HCT116 (cell line): ENCODE measurements at regions not wholly inside any gene's neighbourhood (a gene's known extent, or its start where the extent isn't known, plus 50 kb on each side); places are given as distances from the start of the nearest gene placed in this dataset.

Experiments
- ATAC-seq: fragments of 200-7000 bp; cut with Tn5 transposase; 2 replicates; pipeline ENCODE4 v1.9.1; 2020; ENCODE audit warnings: mild to moderate bottlenecking, moderate library complexity
- BruUV-seq: library from RNA; stranded (reverse); fragments of 400-500 nt; replicated peaks from 2 replicates; lab custom pipeline; 2021; lab: Mats Ljungman, UMichigan
- CTCF ChIA-PET: fragments of 300-600 bp; sonication (Branson Sonifier 250); formaldehyde crosslinking; loops from one replicate; lab custom pipeline; 2021; ENCODE audit warnings: antibody characterized with exemption; lab: Charles Lee
- POLR2A ChIA-PET: fragments of 300-600, 350-600 bp; sonication (Branson Sonifier 250); formaldehyde crosslinking; loops from one replicate; lab custom pipeline; 2021; ENCODE audit warnings: antibody characterized with exemption; lab: Charles Lee
- RAD21 ChIA-PET, 2 experiments: fragments of 300-600 bp; sonication (Branson Sonifier 250); formaldehyde crosslinking; loops; one replicate each; lab custom pipeline; 2023; ENCODE audit warnings: low total read pairs in 2 of 2; ENCODE audit not compliant: uncharacterized antibody in 2 of 2, unreplicated experiment in 2 of 2, low non-redundant PET in 1 of 2; lab: Charles Lee
- DNase-seq: peaks from one replicate; pipeline ENCODE4 v3.0.0-alpha.2; 2010; ENCODE audit warnings: low read depth, low spot score
- H2AFZ ChIP-seq: fragments of 200-600 bp; shearing (Covaris generic), sonication (generic); 2 replicates; pipeline ENCODE4 v1.6.1; 2017; ENCODE audit warnings: low read depth, mixed run types, mixed read lengths, antibody characterized with exemption, low read length; ENCODE audit not compliant: poor library complexity, severe bottlenecking
- H3K27ac ChIP-seq: 2 replicates; pipeline ENCODE4 v1.5.1; 2012; ENCODE audit warnings: low read depth, low read length
- H3K27me3 ChIP-seq: fragments of 200-600 bp; sonication (generic); 2 replicates; pipeline ENCODE4 v1.6.1; 2016; ENCODE audit warnings: mixed run types, low read length, mixed read lengths; ENCODE audit not compliant: insufficient read depth
- H3K36me3 ChIP-seq, 2 experiments: fragments of 200-500 bp in 1 of 2; fragments of 200-600 bp in 1 of 2; sonication (Bioruptor generic) in 1 of 2; sonication (generic) in 1 of 2; 2 replicates each; pipeline versions ENCODE4 v1.5.1 to v1.6.1; 2014 to 2016; ENCODE audit warnings: low read length in 2 of 2, inconsistent platforms in 1 of 2, mixed read lengths in 1 of 2, mixed run types in 1 of 2; ENCODE audit not compliant: insufficient read depth in 2 of 2, control insufficient read depth in 1 of 2
- H3K4me1 ChIP-seq, 2 experiments: fragments of 200-600 bp in 1 of 2; sonication (generic) in 1 of 2; 2 replicates each; pipeline versions ENCODE4 v1.5.1 to v1.6.1; 2012 to 2017; ENCODE audit warnings: low read length in 2 of 2, inconsistent platforms in 1 of 2, mild to moderate bottlenecking in 1 of 2, mixed read lengths in 1 of 2, mixed run types in 1 of 2, moderate library complexity in 1 of 2; ENCODE audit not compliant: insufficient read depth in 2 of 2, control insufficient read depth in 1 of 2
- H3K4me2 ChIP-seq: fragments of 200-600 bp; sonication (generic); 2 replicates; pipeline ENCODE4 v1.6.1; 2017; ENCODE audit warnings: mixed run types, low read length, mixed read lengths
- H3K4me3 ChIP-seq, 2 experiments: fragments of 200-600 bp in 1 of 2; sonication (generic) in 1 of 2; replicated peaks in 1 of 2; 2 replicates each; pipeline ENCODE4 v1.5.1; 2011 to 2016; ENCODE audit warnings: low read length in 2 of 2, control low read depth in 1 of 2, low read depth in 1 of 2, mild to moderate bottlenecking in 1 of 2, mixed read lengths in 1 of 2, mixed run types in 1 of 2
- H3K79me2 ChIP-seq: fragments of 200-600 bp; sonication (generic); 2 replicates; pipeline ENCODE4 v1.6.1; 2017; ENCODE audit warnings: mild to moderate bottlenecking, mixed run types, low read length, moderate library complexity, mixed read lengths; ENCODE audit not compliant: insufficient read depth
- H3K9ac ChIP-seq: fragments of 200-600 bp; sonication (generic); 2 replicates; pipeline ENCODE4 v1.6.1; 2016; ENCODE audit warnings: low read length, mixed read lengths
- H3K9me2 ChIP-seq: fragments of 200-600 bp; sonication (generic), shearing (Covaris generic); 2 replicates; pipeline ENCODE4 v1.6.1; 2017; ENCODE audit warnings: mixed run types, mild to moderate bottlenecking, moderate library complexity; ENCODE audit not compliant: insufficient read depth
- H3K9me3 ChIP-seq, 2 experiments: fragments of 200-500 bp in 1 of 2; fragments of 200-600 bp in 1 of 2; sonication (Bioruptor generic) in 1 of 2; sonication (generic) in 1 of 2; 2 replicates each; pipeline ENCODE4 v1.6.1; 2014 to 2017; ENCODE audit warnings: low read length in 2 of 2, mixed read lengths in 2 of 2, inconsistent platforms in 1 of 2, low read depth in 1 of 2, mild to moderate bottlenecking in 1 of 2, mixed run types in 1 of 2, moderate library complexity in 1 of 2; ENCODE audit not compliant: control insufficient read depth in 1 of 2, insufficient read depth in 1 of 2
- H4K20me1 ChIP-seq: fragments of 200-600 bp; sonication (generic), shearing (Covaris generic); 2 replicates; pipeline ENCODE4 v1.6.1; 2017; ENCODE audit warnings: mixed run types, mild to moderate bottlenecking, moderate library complexity; ENCODE audit not compliant: insufficient read depth
- ATF3 ChIP-seq: IDR thresholded peaks from 2 replicates; pipeline ENCODE4 v1.6.1; 2012
- CBX3 ChIP-seq: IDR thresholded peaks from 2 replicates; pipeline ENCODE4 v1.6.1; 2012; ENCODE audit warnings: low read depth
- CTCF ChIP-seq, 3 experiments: fragments of 200-600 bp in 1 of 3; sonication (generic) in 1 of 3; IDR thresholded peaks in 2 of 3; conservative IDR thresholded peaks in 1 of 3; 2 replicates each; pipeline ENCODE4 v1.5.1; 2012 to 2017; ENCODE audit warnings: low read depth in 2 of 3, low read length in 2 of 3, antibody characterized with exemption in 1 of 3, borderline replicate concordance in 1 of 3, control low read depth in 1 of 3, mild to moderate bottlenecking in 1 of 3, mixed read lengths in 1 of 3, mixed run types in 1 of 3, moderate library complexity in 1 of 3; ENCODE audit not compliant: insufficient read depth in 1 of 3
- EGR1 ChIP-seq: IDR thresholded peaks from 2 replicates; pipeline ENCODE4 v1.6.1; 2012; ENCODE audit warnings: low read depth
- EZH2 ChIP-seq: fragments of 200-600 bp; sonication (generic); IDR thresholded peaks from 2 replicates; pipeline ENCODE4 v1.6.1; 2017; ENCODE audit warnings: antibody characterized with exemption, mixed run types
- EZH2phosphoT487 ChIP-seq: fragments of 200-600 bp; IDR thresholded peaks from 2 replicates; pipeline ENCODE4 v1.6.1; 2018; ENCODE audit warnings: antibody characterized with exemption, borderline replicate concordance
- FOSL1 ChIP-seq: IDR thresholded peaks from 2 replicates; pipeline ENCODE4 v1.6.1; 2012; ENCODE audit warnings: low read depth
- JUND ChIP-seq: IDR thresholded peaks from 2 replicates; pipeline ENCODE4 v1.6.1; 2012
- POLR2AphosphoS5 ChIP-seq: IDR thresholded peaks from 2 replicates; pipeline ENCODE4 v1.6.1; 2011; ENCODE audit warnings: mild to moderate bottlenecking, low read depth, low read length, moderate library complexity
- RAD21 ChIP-seq: IDR thresholded peaks from 2 replicates; pipeline ENCODE4 v1.6.1; 2012; ENCODE audit warnings: low read depth, mild to moderate bottlenecking
- REST ChIP-seq: IDR thresholded peaks from 2 replicates; pipeline ENCODE4 v1.6.1; 2012; ENCODE audit warnings: low read depth
- SIN3A ChIP-seq: IDR thresholded peaks from 2 replicates; pipeline ENCODE4 v1.6.1; 2012; ENCODE audit warnings: low read depth
- SP1 ChIP-seq: IDR thresholded peaks from 2 replicates; pipeline ENCODE4 v1.6.1; 2012; ENCODE audit warnings: low read depth
- SRF ChIP-seq: IDR thresholded peaks from 2 replicates; pipeline ENCODE4 v1.6.1; 2012; ENCODE audit warnings: low read depth
- YY1 ChIP-seq: IDR thresholded peaks from 2 replicates; pipeline ENCODE4 v1.6.1; 2011; ENCODE audit warnings: low read length, low read depth, moderate library complexity, mild to moderate bottlenecking; ENCODE audit not compliant: insufficient replicate concordance; ENCODE audit errors: extremely low read depth
- ZFX ChIP-seq: fragments of 450-650 bp; IDR thresholded peaks from 2 replicates; pipeline ENCODE4 v1.6.1; 2017
- intact Hi-C: fragments of 100-400 bp; cut with micrococcal nuclease; formaldehyde crosslinking; loops from 2 replicates; pipeline ENCODE4 v1.10.0; 2022

GRCh38 chr2:200756618-200757321 lies 54.9 kb upstream of the BZW1 start:
- Histone ChIP-seq H3K9me2 (no peaks in the 10 kb centered on the region), H3K9me3 (no peaks in the 10 kb centered on the region), H3K27me3 (no peaks in the 10 kb centered on the region), H3K4me2 (peak overlapping the region; percentile 69), H3K27ac (no peak overlapping the region), H2AFZ (peak overlapping the region; percentile 67), H3K4me3 (peak overlapping the region in 1 of 2 experiments; percentile 17; a peak in 2 of 4 replicates), H3K36me3 (no peaks in the 10 kb centered on the region), H4K20me1 (no peaks in the 10 kb centered on the region), H3K9ac (0 out of 2 replicates have a peak overlapping the region, but pooled peaks have one; percentile 4), H3K79me2 (no peaks in the 10 kb centered on the region), H3K4me1 (peaks cover 27 to 64% of the 10 kb centered on the region in 2 experiments)
- POLR2A ChIA-PET: interaction anchor here (0.9 to 4.0 kb wide), 4 partner anchors 9 to 108 kb away, joined by 3 to 37 read pairs (median 4); partner anchors contain the start of gene CLK1
- no TSS peak for BruUV-seq
- no peak for DNase-seq
- peak; percentile 90 for ATAC-seq
- TF ChIP-seq JUND (peak; percentile 84), SP1 (peak; percentile 45; the same call in 1 of the 2 replicates), YY1 (no peak), EZH2 (no peak), POLR2AphosphoS5 (peak; percentile 44; the same call in 1 of the 2 replicates), ZFX (no peak), RAD21 (no peak), ATF3 (no peak), EGR1 (no peak), EZH2phosphoT487 (no peak), CBX3 (peak; percentile 57; the same call in 1 of the 2 replicates), SIN3A (no peak), SRF (no peak), REST (no peak), CTCF (IDR thresholded peaks at IDR 0.05 in 2 of 3, conservative IDR thresholded peaks at IDR 0.05 in 1 of 3; ENCODE audit: borderline replicate concordance in 1 of 3, insufficient read depth in 1 of 3, low read depth in 2 of 3, low read length in 2 of 3) (no peak), FOSL1 (peak; percentile 81)
- RAD21 ChIA-PET: no interaction called here
- intact Hi-C loops: no loop called here
- CTCF ChIA-PET: interaction anchor here (1.2 kb wide), 1 partner anchor 12 kb away, joined by 4 read pairs; no protein-coding TSS in a partner anchor
